DOHH2 (cell line): ENCODE measurements at regions not wholly inside any gene's neighbourhood (a gene's known extent, or its start where the extent isn't known, plus 50 kb on each side); places are given as distances from the start of the nearest gene placed in this dataset.

Experiments
- EZH2phosphoT487 ChIP-seq: fragments of 200-600 bp; sonication (generic); IDR thresholded peaks from 2 replicates; pipeline ENCODE4 v1.6.1; 2017; ENCODE audit warnings: borderline replicate concordance, mild to moderate bottlenecking, antibody characterized with exemption, low read length, moderate library complexity, mixed read lengths
- TF ChIP-seq, protein P1 (sequence below): fragments of 200-600 bp; sonication (generic); IDR thresholded peaks from one replicate; pipeline ENCODE4 v1.5.1; 2014; ENCODE audit warnings: antibody characterized with exemption, mild to moderate bottlenecking, low read depth, low read length; ENCODE audit not compliant: poor library complexity, severe bottlenecking

DNA sequence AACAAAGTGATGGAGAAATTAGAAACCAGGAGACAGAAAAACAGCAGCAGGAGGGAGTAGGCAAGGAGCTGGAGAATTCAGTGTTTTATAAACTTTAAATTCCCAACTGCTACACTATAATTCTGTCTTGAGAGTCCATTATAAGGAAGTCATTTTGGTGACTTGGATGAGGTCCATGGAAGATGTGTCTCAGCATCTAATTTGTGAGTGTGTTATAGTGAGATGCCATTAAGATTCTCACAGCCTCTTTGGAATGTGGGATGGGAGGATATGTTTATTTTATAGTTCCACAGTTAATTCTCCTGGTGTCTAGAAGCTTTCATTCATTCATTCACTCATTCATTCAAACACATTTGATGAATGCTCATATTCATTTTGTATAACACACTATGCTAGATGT is 206.0 kb upstream of the MYOCD start:
- TF ChIP-seq, protein P1, sequence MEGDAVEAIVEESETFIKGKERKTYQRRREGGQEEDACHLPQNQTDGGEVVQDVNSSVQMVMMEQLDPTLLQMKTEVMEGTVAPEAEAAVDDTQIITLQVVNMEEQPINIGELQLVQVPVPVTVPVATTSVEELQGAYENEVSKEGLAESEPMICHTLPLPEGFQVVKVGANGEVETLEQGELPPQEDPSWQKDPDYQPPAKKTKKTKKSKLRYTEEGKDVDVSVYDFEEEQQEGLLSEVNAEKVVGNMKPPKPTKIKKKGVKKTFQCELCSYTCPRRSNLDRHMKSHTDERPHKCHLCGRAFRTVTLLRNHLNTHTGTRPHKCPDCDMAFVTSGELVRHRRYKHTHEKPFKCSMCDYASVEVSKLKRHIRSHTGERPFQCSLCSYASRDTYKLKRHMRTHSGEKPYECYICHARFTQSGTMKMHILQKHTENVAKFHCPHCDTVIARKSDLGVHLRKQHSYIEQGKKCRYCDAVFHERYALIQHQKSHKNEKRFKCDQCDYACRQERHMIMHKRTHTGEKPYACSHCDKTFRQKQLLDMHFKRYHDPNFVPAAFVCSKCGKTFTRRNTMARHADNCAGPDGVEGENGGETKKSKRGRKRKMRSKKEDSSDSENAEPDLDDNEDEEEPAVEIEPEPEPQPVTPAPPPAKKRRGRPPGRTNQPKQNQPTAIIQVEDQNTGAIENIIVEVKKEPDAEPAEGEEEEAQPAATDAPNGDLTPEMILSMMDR, result no peak
- TF ChIP-seq EZH2phosphoT487, result no peak
